ENCODE measurements at regions not wholly inside any gene's neighbourhood (a gene's known extent, or its start where the extent isn't known, plus 50 kb on each side); places are given as distances from the start of the nearest gene placed in this dataset.

- TF ChIP-seq SP1 (IDR thresholded peaks at IDR 0.05) (no peak), SUZ12 (IDR thresholded peaks at IDR 0.05) (no peak), CTBP1 (IDR thresholded peaks at IDR 0.05; ENCODE audit: borderline replicate concordance) (no peak), ARNT (IDR thresholded peaks at IDR 0.05) (no peak), NFRKB (IDR thresholded peaks at IDR 0.05) (no peak), BHLHE40 (IDR thresholded peaks at IDR 0.05; ENCODE audit: borderline replicate concordance) (no peak), LEF1 (IDR thresholded peaks at IDR 0.05; ENCODE audit: borderline replicate concordance) (no peak)
Observed at GRCh38 chr12:114945351-114945750, 261.4 kb upstream of the TBX3 start.
